Endometrial microvascular endothelial cells (primary cell): ENCODE measurements at regions not wholly inside any gene's neighbourhood (a gene's known extent, or its start where the extent isn't known, plus 50 kb on each side); places are given as distances from the start of the nearest gene placed in this dataset.
"Not testable (repeated sequence)": the region's sequence is repeated elsewhere in the genome, so short reads cannot be mapped to it uniquely, and the experiment has no call there.

Experiments
- in situ Hi-C: cut with HindIII; loops from 2 replicates; pipeline ENCODE4 v1.10.0; 2017; ENCODE audit warnings: low sequenced_read_pairs, low pct_unique_long_range_greater_than_20kb; ENCODE audit errors: inconsistent ontology term

DNA sequence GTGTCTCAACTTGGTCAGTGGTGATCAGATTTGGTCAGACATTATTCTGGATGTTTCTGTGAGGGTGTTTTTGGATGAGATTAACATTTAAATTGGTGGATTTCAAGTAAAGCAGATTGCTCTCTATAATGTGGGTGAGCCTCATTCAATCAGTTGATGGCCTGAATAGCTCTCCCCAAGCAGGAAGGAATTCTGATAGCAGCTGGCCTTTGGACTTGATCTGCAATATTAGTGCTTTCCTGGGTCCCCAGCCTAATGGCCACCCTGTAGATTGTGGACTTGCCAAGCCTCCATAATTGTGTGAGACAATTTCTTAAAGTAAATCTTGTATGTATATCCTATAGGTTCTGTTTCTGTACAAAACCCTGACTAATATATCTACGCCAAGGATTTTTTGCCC, 153.9 kb upstream of the TBL1XR1 start:
- in situ Hi-C loops = loop anchor here (10.0 kb wide), 1 partner anchor 306 kb away; no protein-coding TSS in a partner anchor

DNA sequence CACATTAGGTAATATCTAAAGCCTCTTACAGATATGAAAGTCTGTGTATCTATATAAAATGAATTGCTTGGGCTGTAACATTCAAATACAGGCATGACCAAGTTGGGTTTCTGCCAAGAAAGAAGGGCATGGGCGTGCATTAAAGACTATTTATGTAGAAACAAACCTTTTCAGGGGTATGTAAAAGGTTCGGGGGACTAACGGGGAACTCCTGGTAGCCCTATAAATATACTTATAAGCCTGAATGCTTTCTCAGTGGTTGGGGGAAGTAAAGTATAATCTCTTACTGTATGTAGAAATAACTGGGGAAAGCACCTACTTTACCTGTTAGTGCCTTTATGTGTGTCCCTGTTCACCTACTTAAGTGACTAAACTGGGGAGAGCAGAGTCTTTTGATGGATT, 154.5 kb upstream of the TBL1XR1 start:
- in situ Hi-C loops = loop anchor here (10.0 kb wide), 1 partner anchor 307 kb away; no protein-coding TSS in a partner anchor

DNA sequence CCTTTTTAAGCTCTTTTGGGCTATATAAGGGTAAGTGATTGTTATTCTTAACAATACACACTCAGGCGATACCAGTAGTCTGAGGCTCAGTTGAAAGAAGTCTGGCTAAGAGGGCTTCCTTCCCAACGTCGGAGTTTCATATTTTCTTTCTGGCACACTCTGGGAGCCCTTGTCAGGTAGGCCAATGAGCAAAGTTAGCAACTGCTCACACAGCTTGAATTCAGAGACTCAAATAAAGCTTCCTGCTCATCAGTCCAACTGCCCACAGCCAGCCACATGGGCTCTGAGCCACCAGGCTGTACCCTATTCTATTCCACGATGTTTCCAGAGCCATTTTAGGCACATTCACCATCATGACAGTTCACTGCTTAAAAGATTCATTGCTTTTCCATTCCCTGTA, 155.1 kb upstream of the TBL1XR1 start:
- in situ Hi-C loops = loop anchor here (10.0 kb wide), 1 partner anchor 308 kb away; no protein-coding TSS in a partner anchor

DNA sequence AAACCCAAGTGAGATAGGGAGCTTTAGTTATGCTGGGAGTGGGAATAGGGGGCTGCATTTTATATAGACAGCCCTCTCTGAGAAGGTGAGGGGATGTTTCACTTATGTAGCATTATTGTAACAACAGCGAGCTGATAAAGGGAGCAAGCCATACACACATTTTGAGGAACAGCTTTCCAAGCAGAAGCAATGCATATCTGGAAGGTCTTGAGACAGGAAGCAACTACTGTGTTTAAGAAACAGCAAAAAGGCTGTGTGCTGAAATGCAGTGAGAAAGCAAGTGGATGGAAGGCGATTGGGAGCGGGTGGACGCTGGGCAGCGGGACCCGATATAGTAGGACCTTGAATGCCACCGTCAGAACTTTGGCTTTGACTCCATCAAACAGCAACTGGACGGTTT, 155.9 kb upstream of the TBL1XR1 start:
- in situ Hi-C loops = loop anchor here (10.0 kb wide), 1 partner anchor 308 kb away; no protein-coding TSS in a partner anchor

DNA sequence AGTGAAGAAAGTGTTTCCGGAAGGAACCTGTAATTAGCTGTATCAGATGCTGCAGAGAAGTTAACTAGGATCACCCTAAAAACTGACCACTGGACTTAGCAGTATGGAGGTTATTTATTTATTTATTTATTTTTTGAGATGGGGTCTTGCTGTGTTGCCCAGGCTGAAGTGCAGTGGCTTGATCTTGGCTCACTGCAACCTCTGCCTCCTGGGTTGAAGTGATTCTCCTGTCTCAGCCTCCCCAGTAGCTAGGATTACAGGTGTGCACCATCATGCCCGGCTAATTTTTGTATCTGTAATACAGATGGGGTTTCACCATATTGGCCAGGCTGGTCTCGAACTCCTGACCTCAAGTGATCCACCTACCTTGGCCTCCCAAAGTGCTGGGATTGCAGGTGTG, 156.6 kb upstream of the TBL1XR1 start:
- in situ Hi-C loops = loop anchor here (10.0 kb wide), 1 partner anchor 309 kb away; no protein-coding TSS in a partner anchor

DNA sequence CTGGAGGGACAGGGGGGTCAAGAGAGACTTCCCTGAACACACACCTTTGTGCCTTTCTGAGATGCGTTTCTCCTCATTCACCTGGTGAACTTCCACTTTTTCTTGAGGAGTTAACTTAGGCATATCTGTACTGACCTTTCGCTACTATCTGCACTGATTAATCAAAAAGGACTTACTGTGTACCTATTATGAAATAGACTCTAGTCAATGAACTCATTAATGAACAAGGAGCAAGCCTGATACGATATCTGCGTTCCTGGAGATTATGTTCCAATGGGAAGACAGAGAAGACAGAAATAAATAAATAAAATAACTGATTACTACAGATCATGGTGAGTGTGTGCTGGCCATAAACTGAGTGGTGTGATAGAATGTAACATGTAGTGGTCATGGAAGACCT, 157.2 kb upstream of the TBL1XR1 start:
- in situ Hi-C loops = loop anchor here (10.0 kb wide), 1 partner anchor 310 kb away; no protein-coding TSS in a partner anchor

DNA sequence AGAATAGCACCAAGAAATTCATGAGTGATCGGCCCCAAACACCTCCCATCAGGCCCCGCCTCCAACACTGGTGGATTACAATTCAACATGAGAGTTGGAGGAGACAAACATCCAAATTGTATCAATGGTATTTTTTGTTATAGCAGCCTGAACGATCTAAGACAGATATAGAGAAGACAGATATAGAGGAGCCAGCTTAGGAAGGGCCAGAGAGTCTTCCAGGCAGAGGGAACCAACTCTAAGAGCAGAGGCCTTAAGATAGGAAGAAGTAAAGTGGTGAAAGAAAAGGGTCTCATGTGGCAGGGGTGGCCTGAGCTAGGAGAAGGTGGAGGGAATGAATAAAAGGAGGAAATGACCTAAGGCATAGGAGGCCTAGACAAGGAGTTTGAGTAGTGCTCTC, 158.8 kb upstream of the TBL1XR1 start:
- in situ Hi-C loops = loop anchor here (5.0 to 10.0 kb wide), 2 partner anchors 159 to 311 kb away; partner anchors contain the start of gene TBL1XR1

DNA sequence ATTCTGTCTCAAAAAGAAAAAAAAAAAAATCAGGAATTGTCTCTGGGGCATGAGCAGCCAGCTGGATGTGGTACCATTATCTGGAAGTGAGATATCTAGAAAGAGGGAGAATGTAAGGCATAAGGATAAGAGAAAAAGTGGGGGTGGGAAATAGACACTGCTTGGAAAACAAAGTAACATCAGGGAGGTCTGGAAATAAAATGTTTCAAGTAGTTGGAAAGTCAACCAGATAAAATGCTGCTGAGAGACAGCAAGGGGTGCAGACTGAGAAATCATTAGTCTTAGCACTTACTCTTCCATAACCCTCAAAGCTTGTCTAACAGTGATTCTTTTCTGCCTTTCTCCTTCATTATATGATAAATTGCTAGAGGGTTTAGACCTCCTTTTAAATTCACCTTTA, 159.7 kb upstream of the TBL1XR1 start:
- in situ Hi-C loops = loop anchor here (5.0 to 10.0 kb wide), 2 partner anchors 160 to 312 kb away; partner anchors contain the start of gene TBL1XR1

DNA sequence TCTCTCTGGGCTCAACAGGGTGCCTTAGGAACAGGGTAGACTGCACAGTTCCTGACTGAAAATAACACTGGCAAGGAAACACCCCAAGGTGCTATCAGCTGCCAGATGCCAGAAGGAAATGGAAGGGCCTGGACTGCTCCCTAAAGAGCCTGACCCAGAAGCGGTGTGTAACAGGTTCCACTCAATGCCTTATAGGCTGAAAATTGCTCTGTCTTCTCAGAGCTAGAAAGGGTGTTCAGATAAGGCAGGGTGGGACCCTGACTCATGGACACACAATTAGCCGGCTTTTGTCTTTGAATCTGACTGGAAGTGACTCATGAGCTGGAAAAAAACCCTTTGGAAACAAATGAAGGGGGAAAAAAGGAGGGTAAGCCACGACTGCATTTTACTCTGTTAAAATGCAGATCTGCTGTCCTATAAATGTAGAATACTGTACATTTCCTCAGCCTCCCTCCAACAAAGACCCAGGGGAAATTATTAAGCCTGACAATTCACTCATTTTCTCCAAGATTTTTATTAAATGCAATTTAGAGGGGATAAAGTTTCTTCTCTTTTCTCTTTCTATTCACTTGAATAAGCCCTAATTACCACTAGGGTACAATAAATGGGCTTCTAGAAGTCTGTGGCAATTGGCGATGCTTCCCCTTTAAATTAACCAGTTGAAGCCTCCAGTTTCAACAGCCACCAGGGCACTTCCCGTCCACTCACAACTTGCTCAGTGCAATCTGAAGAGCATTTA, 160.2 kb upstream of the TBL1XR1 start:
- in situ Hi-C loops = loop anchor here (5.0 to 10.0 kb wide), 2 partner anchors 160 to 313 kb away; partner anchors contain the start of gene TBL1XR1

DNA sequence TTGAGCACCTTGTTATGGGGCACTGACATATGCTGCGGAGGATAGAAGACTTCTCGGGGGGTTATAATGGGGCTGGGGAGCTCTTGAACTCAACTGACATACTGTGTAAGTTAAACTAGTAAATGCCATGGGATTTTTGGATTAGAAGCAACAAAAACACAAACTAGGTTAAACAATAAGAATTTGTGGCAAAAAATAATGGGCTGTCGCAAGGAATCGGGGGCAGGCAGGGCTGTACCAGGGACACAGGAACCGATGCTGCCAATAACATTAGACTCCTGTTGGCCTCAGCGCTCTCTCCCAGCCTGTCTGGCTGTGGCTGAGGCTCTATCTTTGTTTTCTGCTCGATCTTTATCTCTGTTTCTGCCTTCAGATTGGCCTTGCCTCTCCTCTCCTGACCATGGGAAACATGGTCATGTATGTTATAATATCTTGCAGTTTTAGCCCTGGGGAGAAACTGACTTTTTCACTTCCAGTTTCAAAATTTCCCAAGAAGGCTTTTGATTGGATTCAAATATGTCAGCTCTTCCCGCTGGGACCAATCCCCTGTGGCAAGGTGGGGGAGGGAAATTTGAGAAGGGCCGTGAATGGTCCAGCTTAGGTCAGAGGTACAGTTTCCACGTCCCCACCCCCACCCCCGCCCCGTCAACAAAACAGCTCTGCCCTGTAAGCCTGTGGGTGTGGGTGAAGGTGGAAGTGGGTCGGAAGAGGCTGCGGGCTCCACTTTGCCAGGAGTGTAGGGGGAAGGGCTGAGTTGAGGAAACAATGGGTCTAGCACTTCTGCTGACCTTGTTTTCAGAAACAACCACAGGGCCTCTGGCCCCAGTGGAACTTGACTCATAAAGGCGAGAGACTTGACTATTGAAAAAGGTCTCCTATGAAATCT, 161.1 kb upstream of the TBL1XR1 start:
- in situ Hi-C loops = loop anchor here (5.0 to 10.0 kb wide), 2 partner anchors 161 to 314 kb away; partner anchors contain the start of gene TBL1XR1

DNA sequence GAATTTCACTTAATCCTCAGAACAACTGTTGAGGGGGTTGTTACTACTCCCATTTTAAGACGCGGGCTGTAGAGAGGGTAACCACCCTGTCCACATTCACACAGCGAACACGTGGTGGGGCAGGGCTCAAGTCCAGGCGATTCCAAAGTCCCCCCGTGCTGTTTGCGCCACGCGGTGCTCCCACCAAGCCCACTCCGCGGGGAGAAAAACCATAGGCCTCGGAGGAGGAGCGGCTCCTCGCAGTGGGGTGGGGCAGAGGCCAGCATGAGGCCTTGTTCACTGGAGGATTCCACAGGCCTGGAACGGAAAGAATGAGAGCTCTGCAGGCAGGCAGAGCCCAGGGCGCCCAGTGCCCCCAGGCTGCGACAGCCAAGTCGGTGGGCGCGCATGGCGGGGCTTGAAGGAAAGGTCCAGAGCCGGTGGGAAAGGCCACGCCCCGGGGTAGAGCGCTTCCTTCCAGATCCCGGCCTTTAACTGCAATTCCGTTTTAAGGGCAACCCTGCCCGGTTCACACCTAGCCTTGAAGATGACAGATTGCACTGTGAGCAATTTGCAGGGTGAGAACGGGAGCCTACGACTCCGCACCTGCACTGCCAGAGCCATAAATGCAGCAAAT, 161.8 kb upstream of the TBL1XR1 start:
- in situ Hi-C loops = loop anchor here (5.0 to 10.0 kb wide), 2 partner anchors 162 to 314 kb away; partner anchors contain the start of gene TBL1XR1

DNA sequence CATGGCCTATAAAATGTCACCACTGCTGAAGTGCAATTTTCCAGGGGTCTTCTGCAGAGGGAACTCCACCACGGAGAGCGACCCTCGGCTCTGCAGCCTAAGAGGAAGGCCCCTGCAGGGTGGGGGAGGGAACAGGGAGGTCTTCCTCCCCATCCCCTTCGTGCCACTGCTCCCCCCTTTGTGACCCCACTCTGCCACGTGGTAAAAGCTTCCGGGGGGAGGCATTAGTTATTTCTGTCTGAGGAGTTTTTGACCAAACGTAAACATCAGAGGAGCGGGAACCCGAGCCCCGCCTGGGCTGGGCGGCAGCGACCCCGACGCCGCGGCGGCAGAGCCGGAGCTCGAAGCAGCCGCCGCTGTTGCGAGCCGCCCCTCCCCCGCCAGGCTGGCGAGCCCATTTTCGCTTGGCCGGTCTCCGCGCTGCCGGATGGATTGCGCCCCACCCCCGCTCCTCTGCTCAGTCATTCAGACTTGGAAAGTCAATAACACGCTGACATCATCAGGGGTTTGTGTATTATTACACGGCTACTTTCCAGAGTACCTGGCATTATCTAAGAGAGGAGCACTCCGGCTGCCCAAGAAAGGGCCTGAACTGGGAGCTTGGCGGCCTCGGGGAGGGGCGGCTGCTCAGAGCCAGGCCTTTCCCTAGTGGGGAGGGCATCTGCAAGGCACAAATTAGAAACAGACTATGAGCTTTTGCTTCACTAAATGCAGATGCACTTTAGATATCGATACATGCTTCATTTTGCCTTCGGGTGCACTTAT, 162.5 kb upstream of the TBL1XR1 start:
- in situ Hi-C loops = loop anchor here (5.0 to 10.0 kb wide), 2 partner anchors 162 to 315 kb away; partner anchors contain the start of gene TBL1XR1

DNA sequence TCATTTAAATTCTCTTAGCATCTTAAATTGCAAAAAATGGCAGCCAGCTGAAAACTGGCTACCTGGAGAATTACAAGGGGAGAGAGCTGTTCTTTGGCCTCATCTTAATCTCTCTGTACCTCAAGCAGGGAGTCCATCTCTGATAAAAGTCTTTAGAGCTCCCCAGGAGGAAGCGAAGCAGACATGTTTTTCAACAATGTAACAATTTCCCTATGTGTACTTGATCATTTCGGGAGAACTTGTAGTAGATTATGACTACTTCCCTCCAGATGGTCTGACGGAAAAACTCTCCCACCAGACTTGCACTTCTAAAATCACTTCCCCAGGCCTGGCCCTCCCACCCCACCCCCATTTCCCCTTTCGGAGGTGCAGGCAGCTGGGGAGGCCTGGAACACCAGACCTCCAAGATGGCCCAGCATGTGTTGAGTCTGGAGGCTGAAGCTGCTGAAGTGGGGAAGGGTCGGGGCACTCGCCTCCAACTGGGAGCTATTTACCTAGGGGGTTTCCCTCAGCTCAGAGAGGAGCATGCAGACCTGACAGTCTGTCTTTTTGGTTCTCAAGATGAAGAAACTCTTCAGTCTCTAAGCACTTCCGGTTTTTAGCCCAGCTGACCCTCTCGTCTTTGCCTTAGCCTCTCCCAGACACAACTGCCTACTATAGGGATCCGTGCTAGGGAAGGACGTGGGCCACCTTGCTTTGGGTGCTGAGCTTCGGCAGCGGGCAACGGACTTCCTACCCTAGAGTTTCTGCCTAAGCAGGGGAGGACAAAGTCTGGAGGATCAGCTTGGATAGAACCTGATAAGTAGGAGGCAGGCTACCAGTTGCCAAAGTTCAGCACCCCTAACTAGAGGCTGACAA, 164.0 kb upstream of the TBL1XR1 start:
- in situ Hi-C loops = no loop called here

DNA sequence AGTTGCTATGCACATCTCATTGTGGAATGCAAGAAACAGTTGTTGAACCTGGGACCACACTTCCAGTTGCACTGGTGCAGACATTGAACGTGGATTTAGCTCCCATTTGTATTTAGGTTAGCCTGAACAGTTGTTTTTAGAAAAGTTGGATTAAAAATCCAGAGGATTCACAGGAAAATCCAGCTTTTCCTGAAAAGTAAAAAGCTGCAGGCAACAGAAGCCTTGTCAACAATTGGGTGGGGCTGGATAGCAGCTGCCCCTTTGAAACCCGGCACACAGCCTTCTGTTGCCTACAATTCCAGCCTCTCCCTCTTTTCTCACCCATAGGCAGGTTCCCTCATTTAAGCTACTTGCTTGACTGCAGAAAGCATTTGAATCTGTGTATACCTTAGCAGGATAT, 165.3 kb upstream of the TBL1XR1 start:
- in situ Hi-C loops = no loop called here

DNA sequence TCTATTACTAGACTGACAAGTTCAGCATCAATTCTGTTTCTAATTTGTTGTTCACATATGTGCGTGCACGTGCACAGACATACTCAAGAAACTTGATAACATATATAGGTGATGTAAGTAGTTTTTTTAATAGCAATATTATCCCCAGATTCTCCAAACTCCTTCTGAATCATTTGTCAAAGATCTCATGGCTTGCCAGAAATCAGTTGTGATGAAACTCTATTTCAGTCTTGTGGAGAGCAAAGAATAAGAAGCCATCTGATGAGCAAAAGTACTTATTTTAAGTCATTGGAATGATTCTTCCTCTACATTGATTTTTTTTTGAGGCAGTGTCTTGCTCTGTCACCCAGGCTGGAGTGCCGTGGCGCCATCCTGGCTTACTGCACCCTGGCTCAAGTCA, 167.0 kb upstream of the TBL1XR1 start:
- in situ Hi-C loops = no loop called here

DNA sequence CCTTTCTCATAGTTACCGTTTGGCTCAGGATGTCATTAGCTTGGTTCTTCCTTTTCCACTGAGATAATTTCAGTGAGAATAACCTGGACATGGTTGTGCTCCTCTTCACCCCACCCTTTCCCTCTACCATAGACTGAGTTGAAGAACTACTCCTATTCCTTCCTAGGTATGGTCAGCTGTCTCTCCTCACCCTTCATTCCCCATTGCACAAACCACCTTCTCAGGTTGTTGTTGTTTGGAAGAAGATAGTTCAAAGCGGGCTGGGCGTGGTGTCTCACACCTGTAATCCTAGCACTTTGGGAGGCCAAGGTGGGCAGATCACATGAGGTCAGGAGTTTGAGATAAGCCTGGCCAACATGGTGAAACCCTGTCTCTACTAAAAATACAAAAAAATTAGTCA, 168.0 kb upstream of the TBL1XR1 start:
- in situ Hi-C loops = not testable (repeated sequence)

DNA sequence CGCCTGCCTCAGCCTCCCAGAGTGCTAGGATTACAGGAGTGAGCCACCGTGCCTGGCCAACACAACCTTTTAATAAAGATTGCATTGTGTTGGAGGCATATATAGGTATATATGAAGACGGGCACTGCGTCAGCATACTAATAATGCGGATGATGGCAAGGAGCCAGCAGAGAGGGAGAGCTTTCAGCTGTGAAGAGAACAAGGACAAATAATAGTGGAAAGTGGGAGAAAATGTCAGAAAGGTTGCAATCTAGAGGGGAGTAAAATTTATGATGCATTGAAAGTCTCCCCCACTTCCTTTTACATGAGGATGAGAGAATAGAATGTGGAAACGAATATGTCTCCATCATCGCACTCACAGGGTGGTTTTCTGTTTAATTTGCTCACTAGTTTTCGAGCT, 170.5 kb upstream of the TBL1XR1 start:
- in situ Hi-C loops = no loop called here
